ENCODE measurements at regions not wholly inside any gene's neighbourhood (a gene's known extent, or its start where the extent isn't known, plus 50 kb on each side); places are given as distances from the start of the nearest gene placed in this dataset.

DNA sequence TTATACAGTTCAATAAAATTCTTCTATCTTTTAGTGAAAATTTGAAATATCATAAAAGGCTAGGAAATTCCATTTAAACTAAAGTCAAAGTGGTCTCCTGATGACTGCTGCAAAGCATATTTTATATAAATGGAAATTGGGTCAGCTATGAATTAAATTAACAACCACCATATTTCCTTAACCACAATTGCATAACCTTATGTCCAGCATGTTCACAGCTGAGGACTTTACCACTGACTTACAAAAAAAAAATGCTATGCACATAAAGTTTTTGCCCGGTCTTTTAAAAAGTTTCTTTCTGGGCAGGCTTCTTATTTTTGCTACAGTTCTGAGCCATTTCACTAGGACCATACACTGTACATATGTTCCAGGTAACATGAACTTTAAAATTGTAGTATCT lies 208.6 kb upstream of the RGMB start:
- no peak for DNase-seq (ENCODE audit: low read depth)

DNA sequence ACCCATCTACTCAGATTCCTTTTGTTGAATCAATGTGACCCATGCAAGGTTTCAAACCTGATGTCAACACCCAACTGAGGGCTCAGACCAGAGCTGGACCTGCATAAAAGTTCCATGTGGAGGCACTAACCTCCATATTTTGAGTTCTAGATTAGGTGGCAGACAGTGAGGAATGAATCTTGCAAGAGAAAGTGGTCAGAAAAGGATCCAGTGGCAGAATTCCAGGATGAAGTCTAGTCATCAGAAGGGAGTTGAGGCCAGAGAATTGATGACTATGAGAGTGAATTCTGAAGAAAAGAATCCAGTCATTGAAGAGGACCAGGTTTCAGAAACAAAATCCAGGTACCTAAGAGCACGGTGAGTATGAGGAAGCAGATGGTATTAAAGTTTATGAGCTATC lies 205.1 kb upstream of the RGMB start:
- no peak for DNase-seq (ENCODE audit: low read depth)

DNA sequence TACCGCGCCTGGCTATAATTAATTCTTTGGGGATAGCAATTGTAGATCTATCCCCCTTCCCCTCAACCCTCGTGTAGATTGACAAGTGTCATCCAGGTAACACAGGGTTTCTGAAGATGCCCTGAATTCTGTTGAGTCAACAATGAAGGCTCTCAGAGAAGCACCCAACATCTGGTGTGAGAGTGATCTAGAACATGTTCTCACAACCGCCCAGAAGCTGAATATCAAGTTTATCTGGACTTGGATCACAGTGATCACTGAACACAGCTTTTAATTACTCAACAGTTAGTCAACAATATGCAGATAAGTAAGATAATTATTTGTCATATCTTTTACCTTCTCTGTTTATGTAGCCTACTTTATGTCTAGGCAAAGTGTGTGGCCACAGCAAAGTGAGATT lies 204.2 kb upstream of the RGMB start:
- no peak for DNase-seq (ENCODE audit: low read depth)

DNA sequence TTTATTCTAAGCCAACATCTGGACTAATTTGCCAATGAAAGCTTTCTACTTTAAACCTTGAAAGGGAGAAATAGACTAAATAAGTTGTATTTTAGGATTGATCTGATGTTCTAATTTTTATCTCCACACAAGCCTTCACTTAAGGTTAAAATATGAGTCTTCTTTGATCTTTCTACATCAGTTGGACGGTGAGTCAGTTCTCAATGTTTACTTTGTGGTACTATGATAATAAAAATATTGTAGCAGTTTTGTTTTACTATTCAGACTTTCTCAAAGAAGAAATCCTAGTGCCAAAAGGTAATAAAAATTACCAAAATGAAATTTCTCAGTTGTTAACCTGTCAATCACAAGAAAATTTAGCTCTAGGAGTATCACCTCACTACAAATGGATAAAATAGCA lies 203.5 kb upstream of the RGMB start:
- no peak for DNase-seq (ENCODE audit: low read depth)

DNA sequence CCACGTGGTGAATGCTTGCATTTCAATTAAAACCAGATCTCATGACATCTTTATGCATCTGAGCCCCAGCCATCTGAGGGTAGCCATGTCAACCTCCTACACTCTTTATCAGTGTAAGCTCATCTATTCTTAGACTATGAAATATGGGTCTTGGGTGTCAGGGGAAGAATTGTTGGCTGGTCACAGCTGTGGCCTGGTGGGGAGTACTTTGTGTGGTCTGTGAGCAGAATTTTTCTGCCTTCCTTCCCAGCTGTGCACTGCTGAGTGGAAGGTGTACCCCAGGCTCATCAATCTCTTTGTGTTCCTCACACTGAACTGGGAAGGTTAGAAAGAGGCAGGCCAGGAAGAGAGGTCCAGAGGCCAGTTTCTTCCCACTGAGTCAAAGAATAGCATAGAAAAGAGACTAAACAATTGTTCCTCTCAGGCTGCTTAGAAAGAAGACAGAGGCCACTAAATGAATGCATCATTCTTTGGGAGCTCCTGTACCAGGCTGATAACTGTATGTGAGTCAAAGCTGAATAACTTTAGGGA lies 202.7 kb upstream of the RGMB start:
- no peak for DNase-seq (ENCODE audit: low read depth)

DNA sequence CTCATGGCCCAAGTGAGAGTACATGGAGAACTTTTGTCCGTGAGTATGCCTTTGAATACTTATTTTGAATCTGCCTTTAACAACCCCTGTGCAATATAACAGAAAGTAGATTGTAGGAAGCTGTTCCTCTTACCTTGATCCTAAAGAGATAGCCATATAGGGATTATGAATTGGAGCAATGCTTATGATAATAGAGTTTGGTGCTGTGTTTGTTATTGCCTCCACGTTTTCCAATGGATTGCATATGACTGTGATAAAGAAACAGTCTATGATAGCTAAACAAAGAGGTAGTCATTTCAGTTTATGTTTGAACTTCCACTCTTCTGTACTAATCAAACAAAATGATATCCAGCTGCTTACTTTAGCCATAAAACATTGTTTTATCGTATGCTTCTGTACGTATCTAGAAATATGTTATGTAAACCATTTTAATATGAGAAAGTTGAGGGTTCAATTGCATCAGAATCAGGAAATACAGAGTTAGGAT lies 199.6 kb upstream of the RGMB start:
- no peak for DNase-seq (ENCODE audit: low read depth)

DNA sequence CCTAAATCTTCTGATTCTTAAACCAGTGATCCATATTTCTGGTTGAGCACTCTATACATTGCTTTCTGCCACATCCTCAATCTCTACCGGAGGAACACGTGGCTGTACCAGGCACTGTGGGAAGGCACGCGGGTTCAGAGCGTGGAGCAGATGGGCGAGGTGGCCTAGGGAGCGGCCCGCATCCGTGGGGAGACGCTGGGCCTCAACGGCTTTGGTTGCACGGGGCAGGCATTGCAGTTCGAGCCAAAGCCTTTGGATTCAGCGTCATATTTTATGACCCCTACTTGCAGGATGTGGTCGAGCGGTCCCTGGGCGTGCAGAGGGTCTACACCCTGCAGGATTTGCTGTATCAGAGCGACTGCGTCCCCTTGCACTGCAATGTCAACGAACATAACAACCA lies 197.2 kb upstream of the RGMB start:
- no peak for DNase-seq (ENCODE audit: low read depth)

DNA sequence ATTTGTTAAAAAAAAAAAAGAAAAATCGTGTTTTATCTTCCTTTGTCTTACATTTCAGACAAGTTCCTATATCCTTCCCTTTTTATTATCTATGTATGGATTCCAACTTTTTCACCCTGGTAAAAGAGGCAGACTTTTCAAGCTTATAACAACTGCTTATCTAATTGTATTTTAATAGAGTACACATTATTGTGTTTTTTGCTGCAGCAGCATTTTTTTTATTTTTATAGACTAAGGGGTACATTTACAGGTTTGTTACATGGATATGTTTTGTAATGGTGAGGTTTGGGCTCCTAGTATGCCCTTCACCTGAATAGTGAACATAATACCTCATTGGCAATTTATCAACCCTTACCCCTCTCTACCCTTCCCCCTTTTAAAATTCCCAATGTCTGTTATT lies 195.0 kb upstream of the RGMB start:
- no peak for DNase-seq (ENCODE audit: low read depth)

DNA sequence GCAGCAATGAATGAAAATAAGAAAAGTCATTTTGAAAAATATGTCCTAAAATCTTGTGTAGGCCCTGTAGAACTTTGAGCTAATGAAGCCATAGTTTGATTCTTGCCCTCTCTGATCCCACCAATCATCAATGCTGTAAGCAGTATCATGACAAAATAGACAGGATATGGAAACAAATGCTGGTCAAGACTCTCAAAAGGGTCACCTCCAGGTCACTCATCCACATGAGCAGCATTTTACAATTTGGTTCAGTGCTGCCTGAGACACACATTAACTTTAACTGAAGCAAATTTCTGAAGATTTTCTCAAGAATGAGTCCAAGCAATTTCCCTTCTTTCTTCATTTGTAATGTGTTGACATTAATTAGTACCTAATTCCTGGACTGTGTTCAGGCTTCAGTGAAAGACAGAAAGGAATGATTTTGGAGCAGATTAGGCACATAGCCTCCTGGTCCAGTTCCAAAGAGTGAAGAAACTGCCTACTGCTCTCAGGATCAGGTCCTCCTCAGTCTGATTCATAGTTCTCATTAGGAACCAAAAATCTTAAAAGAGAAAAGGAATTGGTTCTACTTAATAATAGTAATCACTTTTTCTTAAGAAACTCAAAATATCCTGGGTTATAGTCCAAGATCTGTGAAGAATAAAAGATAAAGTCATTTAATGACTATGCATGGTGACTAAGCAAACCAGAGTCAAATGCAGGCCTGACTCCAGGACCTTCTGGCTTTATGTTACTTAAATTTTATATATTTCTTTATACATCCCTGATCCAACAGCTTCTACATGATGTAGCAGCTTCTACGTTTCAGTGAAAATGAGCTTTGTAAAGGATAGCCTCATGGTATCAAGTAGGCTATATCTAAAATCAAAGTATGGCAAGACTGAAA lies 192.1 kb upstream of the RGMB start:
- DNase-seq (ENCODE audit: low read depth), result no peak

DNA sequence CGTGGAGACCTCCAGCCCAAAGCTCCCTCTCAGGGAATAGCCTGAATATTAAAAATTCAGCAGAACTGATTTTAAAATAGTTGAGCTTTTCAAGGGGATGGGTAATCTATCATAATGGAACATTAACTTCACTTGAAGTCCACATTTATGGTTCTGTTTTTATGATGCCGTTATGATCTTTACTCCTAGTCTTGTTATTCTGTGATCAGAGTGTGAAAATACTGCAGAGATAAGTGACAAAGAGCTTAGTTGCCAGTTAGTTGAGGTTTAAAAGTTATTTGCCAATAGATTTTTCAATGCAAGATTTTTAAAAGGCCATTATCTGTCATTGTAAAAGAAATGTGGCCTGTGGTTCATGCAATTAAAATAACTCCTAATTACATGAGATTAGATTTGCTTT lies 189.9 kb upstream of the RGMB start:
- DNase-seq (ENCODE audit: low read depth), result no peak

DNA sequence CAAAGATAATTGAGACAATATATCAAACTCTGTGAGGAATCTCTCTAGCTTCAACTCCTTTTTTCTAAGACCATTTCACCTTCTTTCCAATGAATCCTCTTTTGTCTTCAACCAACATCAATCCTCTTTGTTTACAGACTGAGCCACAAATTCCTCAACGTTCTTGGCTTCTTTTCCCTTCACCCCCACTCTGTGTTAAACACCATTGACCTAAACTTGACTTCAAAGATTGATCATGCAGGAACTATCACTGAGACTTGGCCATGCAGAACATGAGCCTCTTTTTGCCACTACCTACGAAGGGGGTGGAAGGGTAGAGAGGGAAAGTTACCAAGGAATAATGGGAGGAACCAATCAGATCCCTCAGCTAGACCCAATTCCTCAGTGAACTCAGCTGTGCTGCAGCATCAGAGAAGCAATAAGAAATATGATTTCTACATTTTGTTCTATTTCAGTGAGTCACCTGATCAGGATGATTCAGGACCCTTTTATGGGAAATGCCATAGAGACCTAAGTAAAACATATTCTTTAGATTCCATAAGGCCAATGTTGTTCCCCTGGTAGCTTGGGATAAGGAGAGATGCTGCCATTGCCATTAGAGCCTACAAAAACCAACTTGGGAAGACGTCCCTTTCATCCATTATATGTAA lies 187.7 kb upstream of the RGMB start:
- no peak for DNase-seq (ENCODE audit: low read depth)

DNA sequence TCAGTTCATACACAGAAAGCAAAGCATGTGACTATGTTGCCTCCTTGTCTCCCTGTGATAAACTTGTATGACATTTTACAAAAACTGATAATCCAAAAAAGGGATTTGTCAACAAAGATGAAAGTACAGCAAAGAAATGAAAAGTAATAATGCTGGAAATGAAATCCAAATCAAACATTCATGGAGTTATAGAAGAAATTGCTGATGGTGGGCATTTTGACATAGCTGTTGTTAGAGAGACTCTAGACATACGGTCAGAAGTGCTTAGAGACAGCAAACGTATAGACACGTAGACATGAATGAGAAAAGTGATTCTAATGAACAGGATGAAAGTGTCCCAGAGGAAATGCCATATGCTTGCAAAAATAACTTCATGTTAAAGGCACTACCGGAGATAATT lies 186.9 kb upstream of the RGMB start:
- no peak for DNase-seq (ENCODE audit: low read depth)

DNA sequence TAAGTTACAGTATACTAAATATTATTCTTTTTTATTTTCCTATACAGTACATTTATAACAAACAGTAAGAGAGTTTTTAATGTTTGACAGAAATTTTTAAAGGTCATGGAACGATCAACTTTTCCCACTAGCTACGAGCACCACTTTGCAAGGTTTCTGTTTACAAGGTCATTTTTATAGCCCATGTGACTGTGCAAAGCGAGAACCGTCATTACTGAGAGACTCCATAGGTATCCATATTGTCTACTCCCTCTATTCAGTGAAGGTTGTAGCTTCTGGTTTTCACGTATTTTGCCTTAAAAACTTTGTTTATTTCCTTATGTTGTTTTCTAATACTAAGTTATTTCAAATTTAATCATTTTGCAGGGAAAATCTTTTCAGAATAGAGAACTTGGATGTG lies 186.3 kb upstream of the RGMB start:
- DNase-seq (ENCODE audit: low read depth), result no peak

DNA sequence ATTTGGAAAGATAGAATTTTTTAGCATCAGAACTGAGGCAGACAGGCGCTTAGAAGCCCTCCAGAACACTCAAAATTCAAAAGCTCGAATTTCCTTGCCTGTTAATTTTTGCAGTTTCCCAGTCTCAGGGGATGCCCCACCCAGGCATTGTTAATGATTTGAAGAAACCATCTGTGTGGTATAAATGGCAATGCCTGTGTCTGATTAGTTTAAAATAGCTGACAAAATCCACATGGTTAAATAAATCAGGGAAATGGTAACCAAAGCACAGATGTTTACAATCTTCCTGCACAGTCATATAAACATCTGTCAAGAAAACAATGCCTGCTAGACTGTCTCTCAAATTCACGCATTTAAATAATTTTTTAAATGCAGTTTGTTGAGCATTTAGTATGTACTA lies 185.2 kb upstream of the RGMB start:
- no peak for DNase-seq (ENCODE audit: low read depth)

DNA sequence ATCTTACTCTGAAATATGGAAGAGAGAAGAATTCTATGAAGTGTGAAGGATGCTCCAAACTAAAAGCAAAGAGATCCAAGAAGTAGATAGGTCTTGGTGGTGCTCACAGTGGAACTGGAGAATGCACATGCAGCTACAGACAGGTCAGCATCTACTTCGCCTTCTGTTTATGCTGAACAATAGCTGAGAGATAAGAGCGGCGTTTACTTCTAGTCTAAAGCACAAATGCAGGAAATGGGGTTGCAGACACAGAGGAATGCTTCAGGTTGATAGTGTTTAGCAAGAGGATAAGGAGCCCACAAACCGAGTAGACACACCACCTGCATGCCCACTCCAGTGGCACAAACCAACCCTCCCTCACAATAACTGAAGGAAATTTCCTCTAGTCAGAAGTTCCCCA lies 180.0 kb upstream of the RGMB start:
- DNase-seq (ENCODE audit: low read depth), result no peak

DNA sequence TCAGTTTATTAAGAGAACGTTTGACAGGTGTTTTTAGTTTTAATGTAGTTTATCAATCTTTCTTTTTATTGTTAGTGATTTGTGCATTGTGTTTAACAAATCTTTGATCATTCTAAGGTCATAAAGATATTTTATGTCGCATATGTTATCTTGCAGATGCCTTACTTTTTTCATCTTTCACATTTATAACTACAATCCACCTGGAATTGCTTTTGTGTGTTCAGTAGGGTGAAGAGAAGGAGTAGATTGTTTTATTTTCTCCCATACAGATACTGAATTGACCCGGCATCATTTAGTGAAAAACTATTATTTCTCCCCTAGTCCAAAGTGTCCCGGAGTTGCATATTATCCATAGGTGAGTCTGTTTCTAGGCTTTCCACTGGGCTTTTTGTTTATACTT lies 179.4 kb upstream of the RGMB start:
- no peak for DNase-seq (ENCODE audit: low read depth)

DNA sequence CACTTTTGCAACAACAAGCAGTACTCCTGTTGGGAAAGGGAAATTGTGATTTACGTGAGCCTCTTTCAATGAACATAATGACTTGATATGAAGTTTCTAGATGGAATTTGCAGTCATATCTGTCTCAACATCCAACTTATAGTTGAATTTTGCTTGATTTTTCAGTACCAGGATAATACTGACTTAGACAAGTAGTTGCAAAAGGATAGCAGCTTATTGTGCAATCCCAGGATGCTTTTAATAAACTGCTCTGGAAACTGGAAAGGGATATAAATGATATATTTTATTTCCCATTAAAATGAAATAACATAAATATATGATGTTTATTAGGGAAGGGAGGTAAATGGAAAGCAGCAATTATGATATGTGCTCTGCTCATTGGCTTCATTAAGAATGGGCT lies 174.4 kb upstream of the RGMB start:
- DNase-seq (ENCODE audit: low read depth), result no peak

DNA sequence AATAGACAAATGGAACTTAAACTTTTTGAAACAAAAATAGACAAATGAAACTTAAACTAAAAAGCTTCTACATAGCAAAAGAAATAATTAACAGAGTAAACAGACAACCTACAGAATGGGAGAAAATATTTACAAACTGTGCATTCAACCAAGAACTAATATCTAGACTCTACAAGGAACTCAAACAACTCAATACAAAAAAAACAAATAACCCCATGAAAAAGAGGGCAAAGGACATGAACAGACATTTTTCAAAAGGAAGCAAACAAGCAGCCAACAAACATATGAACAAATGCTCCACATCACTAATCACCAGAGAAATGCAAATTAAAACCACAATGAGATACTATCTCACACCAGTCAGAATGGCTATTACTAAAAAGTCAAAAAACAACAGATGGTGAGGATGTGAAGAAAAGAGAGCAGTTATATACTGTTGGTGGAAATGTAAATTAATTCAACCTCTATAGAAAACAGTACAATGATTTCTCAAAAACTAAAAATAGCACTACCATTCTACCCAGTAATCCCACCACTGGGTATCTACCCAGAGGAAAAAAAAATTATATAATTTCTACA lies 170.8 kb upstream of the RGMB start:
- no peak for DNase-seq (ENCODE audit: low read depth)

DNA sequence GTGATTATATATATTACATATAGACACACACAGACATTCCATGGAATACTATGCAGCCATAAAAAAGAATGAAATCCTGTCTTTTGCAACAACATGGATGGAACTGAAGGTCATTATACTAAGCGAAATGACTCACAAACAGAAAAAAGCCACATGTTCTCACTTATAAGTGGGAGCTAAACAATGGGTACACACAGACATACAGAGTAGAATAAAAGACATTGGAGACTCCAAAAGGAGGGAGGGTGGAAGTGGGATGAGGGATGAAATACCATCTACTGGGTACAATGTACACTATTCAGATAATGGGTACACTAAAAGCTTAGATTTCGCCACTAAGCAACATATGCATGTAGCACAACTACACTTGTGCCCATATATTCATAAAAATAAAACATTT lies 170.0 kb upstream of the RGMB start:
- DNase-seq (ENCODE audit: low read depth), result no peak

DNA sequence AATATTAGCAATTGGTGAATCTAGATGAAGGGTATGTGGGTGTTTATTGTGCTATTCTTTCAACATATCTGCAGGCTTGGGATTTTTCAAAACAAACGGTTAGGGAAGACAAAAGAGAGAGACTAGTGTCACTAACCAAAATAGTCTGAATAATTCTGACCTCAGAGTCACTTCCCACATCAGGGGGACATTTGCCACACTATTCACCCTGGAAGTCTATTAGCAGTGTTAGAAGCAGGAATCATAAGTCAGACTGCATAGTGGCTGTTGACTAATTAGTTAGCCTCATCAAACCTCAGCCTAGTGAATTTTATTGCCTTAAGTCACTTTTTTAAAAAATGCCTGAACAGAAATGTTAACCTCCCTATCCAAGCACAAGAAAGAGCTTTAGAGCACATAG lies 169.2 kb upstream of the RGMB start:
- no peak for DNase-seq (ENCODE audit: low read depth)

DNA sequence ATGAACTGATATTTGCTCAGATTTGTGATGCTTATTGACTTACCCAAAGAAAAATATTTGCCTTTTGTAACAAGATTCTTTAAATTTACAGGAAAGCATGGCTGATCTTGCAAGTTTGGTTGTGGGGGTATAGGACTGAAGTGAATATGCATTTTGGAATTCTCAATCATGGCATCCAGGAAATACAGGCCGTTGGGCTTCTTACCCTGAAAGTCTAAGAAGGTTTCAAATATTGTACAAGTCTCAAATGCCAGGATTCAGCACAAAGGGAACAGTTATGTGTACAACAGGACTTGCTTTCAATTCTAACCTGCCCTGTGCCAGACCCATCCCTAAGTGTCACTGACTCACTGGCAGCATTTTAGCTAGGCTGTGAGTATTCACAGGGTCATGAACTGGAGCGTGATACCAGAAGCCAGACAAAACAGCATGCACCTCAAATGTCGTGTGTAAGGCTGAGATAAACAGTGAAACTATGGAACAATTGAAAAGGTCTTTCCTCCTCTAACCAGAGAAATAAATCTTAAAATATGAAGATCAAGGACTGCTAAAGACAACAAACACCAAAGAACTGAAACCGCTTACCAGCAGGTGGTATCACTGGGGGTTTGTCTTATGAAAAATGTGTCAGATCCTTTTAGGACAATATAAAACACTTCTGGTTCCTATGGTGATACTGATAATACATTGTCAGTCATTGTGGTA lies 168.6 kb upstream of the RGMB start:
- no peak for DNase-seq (ENCODE audit: low read depth)

DNA sequence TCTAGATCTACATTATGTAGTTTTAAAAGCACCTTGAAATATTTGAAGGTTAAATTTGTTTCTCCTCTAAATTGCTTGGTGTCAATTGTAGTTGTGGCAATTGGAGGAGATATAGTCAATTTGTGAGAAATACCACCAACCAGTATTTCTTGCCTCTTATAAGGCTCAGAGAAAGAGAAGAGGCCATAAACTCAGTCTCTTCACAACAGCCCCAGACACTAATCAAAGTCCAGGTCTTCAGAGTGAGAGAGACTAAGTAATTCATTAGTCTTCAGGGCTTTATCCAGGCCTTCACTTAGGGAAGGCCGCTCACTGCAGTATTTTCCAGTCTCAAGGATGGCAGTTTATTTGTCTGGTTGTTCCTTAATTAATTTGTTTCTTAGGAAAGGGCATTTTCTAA lies 168.0 kb upstream of the RGMB start:
- DNase-seq (ENCODE audit: low read depth), result no peak

DNA sequence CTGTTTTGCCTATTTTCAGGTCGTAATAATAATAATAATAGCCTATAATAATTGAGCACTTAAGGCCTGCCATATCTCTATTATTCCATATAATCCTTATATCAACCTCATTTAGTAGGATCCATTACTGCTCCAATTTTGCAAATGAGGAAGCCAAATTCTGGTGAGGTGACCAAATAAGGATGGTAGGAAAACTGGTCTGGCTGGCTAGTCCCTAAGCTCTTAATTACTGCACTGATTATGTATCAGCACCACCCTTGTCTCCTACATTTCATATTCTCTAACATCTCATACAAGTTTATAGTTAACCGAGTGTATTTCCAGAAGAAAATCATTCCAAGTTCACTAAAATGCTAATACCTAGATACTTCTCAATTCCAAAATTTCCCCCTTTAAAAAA lies 166.5 kb upstream of the RGMB start:
- no peak for DNase-seq (ENCODE audit: low read depth)

Data from fibroblast of the conjunctiva (primary cell).